DLD1 (cell line): ENCODE measurements at regions not wholly inside any gene's neighbourhood (a gene's known extent, or its start where the extent isn't known, plus 50 kb on each side); places are given as distances from the start of the nearest gene placed in this dataset.

Source experiments
- in situ Hi-C: cut with HindIII; loops from 2 replicates; pipeline ENCODE4 v1.10.0; 2017; ENCODE audit warnings: low sequenced_read_pairs

GRCh38 chr3:13159890-13160289, 86.7 kb upstream of the IQSEC1 start:
- in situ Hi-C loops: no loop called here

GRCh38 chr3:13158871-13159270, 85.6 kb upstream of the IQSEC1 start:
- in situ Hi-C loops: no loop called here

GRCh38 chr3:13158408-13158807, 85.2 kb upstream of the IQSEC1 start:
- in situ Hi-C loops: no loop called here

GRCh38 chr3:13157986-13158385, 84.8 kb upstream of the IQSEC1 start:
- in situ Hi-C loops: no loop called here

GRCh38 chr3:13152826-13153710, 79.8 kb upstream of the IQSEC1 start:
- in situ Hi-C loops: no loop called here

GRCh38 chr3:13150624-13151023, 77.4 kb upstream of the IQSEC1 start:
- in situ Hi-C loops: no loop called here

- in situ Hi-C loops: no loop called here
These were observed 76.3 kb upstream of the IQSEC1 start for GRCh38 chr3:13149330-13150108.

- in situ Hi-C loops: no loop called here
These were observed 75.5 kb upstream of the IQSEC1 start for GRCh38 chr3:13148561-13149329.

- in situ Hi-C loops: no loop called here
These were observed 74.9 kb upstream of the IQSEC1 start for GRCh38 chr3:13148126-13148525.

- in situ Hi-C loops: no loop called here
These were observed 74.1 kb upstream of the IQSEC1 start for GRCh38 chr3:13147344-13147743.

- in situ Hi-C loops: no loop called here
These were observed 73.5 kb upstream of the IQSEC1 start for GRCh38 chr3:13146643-13147143.

GRCh38 chr3:13145826-13146642, 72.8 kb upstream of the IQSEC1 start:
- in situ Hi-C loops: no loop called here

GRCh38 chr3:13145131-13145825, 72.0 kb upstream of the IQSEC1 start:
- in situ Hi-C loops: no loop called here

GRCh38 chr3:13144163-13145023, 71.2 kb upstream of the IQSEC1 start:
- in situ Hi-C loops: no loop called here

GRCh38 chr3:13143381-13144004, 70.3 kb upstream of the IQSEC1 start:
- in situ Hi-C loops: no loop called here

- in situ Hi-C loops: no loop called here
These were observed 69.5 kb upstream of the IQSEC1 start for GRCh38 chr3:13142552-13143380.

- in situ Hi-C loops: no loop called here
These were observed 68.8 kb upstream of the IQSEC1 start for GRCh38 chr3:13141991-13142412.
